ENCODE measurements at regions not wholly inside any gene's neighbourhood (a gene's known extent, or its start where the extent isn't known, plus 50 kb on each side); places are given as distances from the start of the nearest gene placed in this dataset.

DNA sequence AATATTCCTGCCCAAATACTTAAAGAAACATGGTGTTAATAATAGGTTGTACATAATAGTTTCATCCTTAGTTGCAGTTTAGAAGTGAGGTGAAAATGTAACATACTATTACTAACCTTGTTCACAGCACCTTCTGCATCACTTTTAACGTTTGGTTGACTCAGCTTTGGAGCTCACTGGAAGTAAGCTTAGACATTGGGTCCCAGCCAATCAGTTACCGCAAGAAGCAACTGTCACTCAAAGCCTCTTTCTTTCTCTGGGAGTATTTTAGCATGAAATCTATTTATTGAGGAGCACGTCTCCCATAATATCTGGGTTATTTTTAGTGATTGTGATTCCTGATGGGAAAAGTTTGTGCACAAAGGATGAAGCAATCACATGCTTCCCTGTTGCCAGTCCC is 472.6 kb downstream of the SNAPC1 start:
- DNase-seq (ENCODE audit: extremely low read depth in 1 of 2, low read depth in 1 of 2) = no peak

- no peak for DNase-seq (ENCODE audit: extremely low read depth in 1 of 2, low read depth in 1 of 2)
Observed at GRCh38 chr14:62244221-62244620, 482.0 kb downstream of the SNAPC1 start.

- no peak for DNase-seq (ENCODE audit: extremely low read depth in 1 of 2, low read depth in 1 of 2)
Observed at GRCh38 chr14:62247266-62247665, 485.0 kb downstream of the SNAPC1 start.

GRCh38 chr14:62251237-62251636 is 489.0 kb downstream of the SNAPC1 start:
- no peak for DNase-seq (ENCODE audit: extremely low read depth in 1 of 2, low read depth in 1 of 2)

GRCh38 chr14:62253171-62253570 is 491.0 kb downstream of the SNAPC1 start:
- DNase-seq (ENCODE audit: extremely low read depth in 1 of 2, low read depth in 1 of 2) = no peak

DNA sequence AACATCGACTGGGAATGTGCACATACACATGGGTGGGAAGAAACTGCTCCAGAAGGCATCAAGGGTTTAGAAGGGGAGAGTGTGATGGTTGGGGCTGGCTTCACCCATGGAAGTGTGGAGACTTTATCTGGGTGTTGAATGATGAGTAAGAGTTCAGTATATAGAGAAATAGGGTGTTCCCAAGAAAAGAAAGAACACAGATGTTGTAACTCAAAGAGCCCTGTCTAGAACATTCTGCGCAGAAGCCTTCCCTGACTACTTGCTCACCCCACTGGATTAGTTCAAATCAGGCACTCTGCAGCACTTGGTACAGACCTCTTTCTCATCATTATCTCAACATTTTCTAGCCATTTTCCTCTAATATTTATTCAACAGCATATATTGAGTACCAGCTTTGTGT is 491.7 kb downstream of the SNAPC1 start:
- no peak for DNase-seq (ENCODE audit: extremely low read depth in 1 of 2, low read depth in 1 of 2)

DNA sequence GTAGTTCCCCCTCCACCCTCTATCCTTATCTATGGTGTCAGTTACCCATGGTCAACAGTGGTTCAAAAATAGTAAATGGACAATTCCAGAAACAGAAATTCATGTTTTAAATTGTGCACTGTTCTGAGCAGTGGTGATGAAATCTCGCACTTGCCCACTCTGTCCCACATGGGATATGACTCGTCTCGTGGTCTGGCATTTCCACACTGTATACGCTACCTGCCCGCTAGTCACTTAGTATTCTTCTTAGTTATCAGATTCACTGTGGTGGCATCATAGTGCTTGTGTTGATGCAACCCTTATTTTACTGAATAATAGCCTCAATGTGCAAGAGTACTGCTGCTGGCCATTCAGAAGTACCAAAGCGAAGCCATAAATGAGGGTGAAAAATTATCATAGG is 507.0 kb downstream of the SNAPC1 start:
- DNase-seq (ENCODE audit: extremely low read depth in 1 of 2, low read depth in 1 of 2) = peak in 1 of 2 donors; percentile 2

- DNase-seq (ENCODE audit: extremely low read depth in 1 of 2, low read depth in 1 of 2) = no peak
Observed at GRCh38 chr14:62270236-62270635, 508.0 kb downstream of the SNAPC1 start.

DNA sequence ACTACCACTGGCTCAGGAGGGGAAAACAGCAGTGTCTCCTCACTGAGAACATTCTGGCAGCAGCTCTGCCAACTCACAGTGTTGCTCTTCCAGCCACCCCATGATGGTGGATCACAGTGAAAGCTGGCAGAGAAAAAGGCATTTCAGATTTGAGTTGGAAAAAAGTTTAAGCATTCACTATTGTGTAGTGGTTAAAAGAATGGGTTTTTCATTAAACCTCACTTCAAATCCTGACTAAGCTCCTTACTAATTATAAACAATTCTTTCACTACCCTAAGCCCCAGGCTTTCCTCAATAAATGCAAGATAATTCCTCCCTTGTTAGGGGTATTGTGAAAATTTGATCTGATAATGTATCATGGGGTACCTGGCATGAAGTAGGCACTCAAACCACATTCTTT is 518.1 kb downstream of the SNAPC1 start:
- DNase-seq (ENCODE audit: extremely low read depth in 1 of 2, low read depth in 1 of 2) = no peak

GRCh38 chr14:62283837-62284236 is 521.6 kb downstream of the SNAPC1 start:
- no peak for DNase-seq (ENCODE audit: extremely low read depth in 1 of 2, low read depth in 1 of 2)

GRCh38 chr14:62289471-62289870 is 527.3 kb downstream of the SNAPC1 start:
- no peak for DNase-seq (ENCODE audit: extremely low read depth in 1 of 2, low read depth in 1 of 2)

GRCh38 chr14:62301080-62301479 is 538.9 kb downstream of the SNAPC1 start:
- no peak for DNase-seq (ENCODE audit: extremely low read depth in 1 of 2, low read depth in 1 of 2)

DNA sequence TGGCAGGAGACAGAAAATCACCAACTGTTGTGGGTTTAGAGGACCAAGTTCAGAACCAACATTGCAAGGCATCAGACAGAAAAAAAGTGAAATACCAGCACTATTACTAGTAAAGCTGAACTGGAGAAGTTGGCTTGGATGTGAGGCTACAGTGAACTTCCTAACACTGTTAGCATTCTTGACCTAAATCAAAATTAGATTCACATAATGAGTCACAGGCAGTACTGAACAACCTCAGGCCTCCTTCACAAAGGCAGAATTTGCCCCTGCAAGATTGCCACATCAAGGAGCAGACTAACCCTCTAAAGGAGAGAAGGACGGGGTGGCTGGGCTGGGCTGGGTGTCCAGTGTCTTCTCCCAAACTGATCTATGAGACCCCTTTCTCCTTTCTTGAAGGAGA is 539.7 kb downstream of the SNAPC1 start:
- no peak for DNase-seq (ENCODE audit: extremely low read depth in 1 of 2, low read depth in 1 of 2)

DNA sequence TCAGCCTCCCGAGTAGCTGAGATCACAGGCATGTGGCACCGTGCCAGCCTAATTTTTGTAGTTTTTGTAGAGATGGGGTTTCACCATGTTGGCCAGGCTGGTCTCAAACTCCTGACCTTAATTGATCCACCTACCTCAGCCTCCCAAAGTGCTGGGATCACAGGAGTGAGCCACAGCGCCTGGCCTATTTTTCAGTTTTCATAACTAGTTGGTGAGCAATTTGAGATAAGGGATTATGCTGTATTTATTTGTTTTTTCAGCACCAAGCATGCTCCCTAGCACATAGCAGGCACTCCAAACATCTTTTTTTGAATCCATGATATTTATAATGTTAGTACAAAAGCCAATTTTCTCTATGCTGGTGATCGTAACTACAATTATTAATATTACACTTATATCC is 541.2 kb downstream of the SNAPC1 start:
- no peak for DNase-seq (ENCODE audit: extremely low read depth in 1 of 2, low read depth in 1 of 2)

GRCh38 chr14:62304257-62304656 is 542.0 kb downstream of the SNAPC1 start:
- DNase-seq (ENCODE audit: extremely low read depth in 1 of 2, low read depth in 1 of 2) = no peak

- DNase-seq (ENCODE audit: extremely low read depth in 1 of 2, low read depth in 1 of 2) = no peak
Observed at GRCh38 chr14:62307844-62308243, 545.6 kb downstream of the SNAPC1 start.

DNA sequence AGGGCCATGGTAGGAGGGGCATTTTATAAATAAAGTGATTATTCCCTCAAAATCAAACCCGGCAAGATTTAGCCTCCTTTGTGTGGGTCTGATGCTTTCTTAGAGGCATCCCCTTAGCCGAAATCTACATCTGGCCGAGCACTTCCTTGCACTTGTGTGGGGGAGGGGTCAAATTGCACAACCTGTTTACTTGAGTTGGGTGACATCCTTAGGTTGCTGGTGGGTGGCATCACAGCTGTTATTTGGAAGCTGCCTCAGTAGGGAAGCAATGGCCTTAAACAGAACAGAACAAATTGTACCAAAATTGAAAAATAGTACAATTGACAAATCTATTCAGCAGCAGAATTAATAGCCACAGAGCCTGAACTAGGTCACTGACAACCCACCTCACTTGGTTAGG is 546.1 kb downstream of the SNAPC1 start:
- DNase-seq (ENCODE audit: extremely low read depth in 1 of 2, low read depth in 1 of 2) = no peak

- DNase-seq (ENCODE audit: extremely low read depth in 1 of 2, low read depth in 1 of 2) = no peak
Observed at GRCh38 chr14:62308891-62309290, 546.7 kb downstream of the SNAPC1 start.

DNA sequence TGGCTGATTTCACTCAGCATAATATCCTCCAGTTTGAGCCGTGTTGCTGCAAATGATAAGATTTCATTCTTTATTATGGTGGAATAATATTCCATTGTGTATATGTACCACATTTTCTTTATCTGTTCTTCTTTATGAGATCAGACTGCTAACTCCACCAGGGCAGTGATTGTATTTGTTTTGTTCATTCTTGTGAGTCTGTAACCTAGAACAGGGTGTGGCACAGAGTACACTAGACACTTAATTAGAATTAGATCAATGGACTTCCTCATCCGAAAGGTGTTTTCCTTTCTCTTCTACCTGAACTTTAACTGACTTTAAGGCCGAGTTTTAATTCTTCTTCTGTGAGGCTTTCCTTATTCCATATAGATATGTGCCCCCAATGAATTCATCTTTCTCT is 551.0 kb downstream of the SNAPC1 start:
- DNase-seq (ENCODE audit: extremely low read depth in 1 of 2, low read depth in 1 of 2) = no peak

DNA sequence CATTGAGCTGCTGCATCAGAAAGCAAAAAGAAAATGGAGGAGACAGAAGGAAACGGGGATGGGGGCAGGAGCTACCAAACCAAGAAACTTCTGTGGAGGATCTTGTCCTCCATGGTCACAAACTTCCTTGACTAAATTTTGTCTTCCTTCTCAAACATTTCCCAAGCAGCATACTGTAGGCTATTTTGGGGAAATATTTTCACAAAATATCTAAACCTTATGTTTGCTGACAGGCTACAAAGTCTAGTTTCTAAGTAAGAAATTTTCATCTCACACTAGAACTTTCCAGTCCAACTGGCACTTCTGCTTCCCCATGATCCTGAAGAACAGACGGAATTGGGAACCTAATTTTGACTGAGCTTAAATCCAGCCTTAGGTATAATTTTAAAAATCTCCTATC is 552.0 kb downstream of the SNAPC1 start:
- no peak for DNase-seq (ENCODE audit: extremely low read depth in 1 of 2, low read depth in 1 of 2)

GRCh38 chr14:62314871-62315270 is 552.7 kb downstream of the SNAPC1 start:
- no peak for DNase-seq (ENCODE audit: extremely low read depth in 1 of 2, low read depth in 1 of 2)

DNA sequence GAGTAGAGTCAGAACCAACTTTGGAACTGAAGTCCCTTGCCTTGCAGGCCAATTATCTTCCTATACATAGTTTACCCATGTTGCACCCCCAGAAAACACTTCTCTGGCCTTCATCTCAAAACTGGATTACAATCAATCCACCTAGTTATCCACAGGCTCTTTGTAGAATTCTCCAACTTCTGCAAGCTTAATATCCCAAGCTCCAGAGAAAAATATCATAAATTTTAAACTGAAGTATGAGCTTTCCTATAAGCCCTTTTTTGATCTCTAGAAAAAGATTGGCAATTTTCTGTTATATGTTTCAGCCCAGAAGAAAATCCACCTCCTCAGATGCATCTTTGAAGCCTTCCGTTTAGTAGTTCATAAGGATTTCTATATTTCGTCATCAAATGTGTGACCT is 553.4 kb downstream of the SNAPC1 start:
- DNase-seq (ENCODE audit: extremely low read depth in 1 of 2, low read depth in 1 of 2) = no peak

- DNase-seq (ENCODE audit: extremely low read depth in 1 of 2, low read depth in 1 of 2) = no peak
Observed at GRCh38 chr14:62322216-62322615, 560.0 kb downstream of the SNAPC1 start.

- no peak for DNase-seq (ENCODE audit: extremely low read depth in 1 of 2, low read depth in 1 of 2)
Observed at GRCh38 chr14:62329427-62329826, 567.2 kb downstream of the SNAPC1 start.

All from stimulated activated CD8-positive, alpha-beta memory T cell treated with anti-CD3 and anti-CD28 coated beads, Interleukin-7, amount 100 ng/mL, for 48 hours (primary cell).